Nucleus accumbens (tissue), 56 donors: ENCODE measurements at regions not wholly inside any gene's neighbourhood (a gene's known extent, or its start where the extent isn't known, plus 50 kb on each side); places are given as distances from the start of the nearest gene placed in this dataset.
"Not testable (repeated sequence)": the region's sequence is repeated elsewhere in the genome, so short reads cannot be mapped to it uniquely, and the experiment has no call there.

Experiments
- DNase-seq, 56 donors: peaks; one replicate each; lab custom pipeline; 2025; lab: John Stamatoyannopoulos, UW

DNA sequence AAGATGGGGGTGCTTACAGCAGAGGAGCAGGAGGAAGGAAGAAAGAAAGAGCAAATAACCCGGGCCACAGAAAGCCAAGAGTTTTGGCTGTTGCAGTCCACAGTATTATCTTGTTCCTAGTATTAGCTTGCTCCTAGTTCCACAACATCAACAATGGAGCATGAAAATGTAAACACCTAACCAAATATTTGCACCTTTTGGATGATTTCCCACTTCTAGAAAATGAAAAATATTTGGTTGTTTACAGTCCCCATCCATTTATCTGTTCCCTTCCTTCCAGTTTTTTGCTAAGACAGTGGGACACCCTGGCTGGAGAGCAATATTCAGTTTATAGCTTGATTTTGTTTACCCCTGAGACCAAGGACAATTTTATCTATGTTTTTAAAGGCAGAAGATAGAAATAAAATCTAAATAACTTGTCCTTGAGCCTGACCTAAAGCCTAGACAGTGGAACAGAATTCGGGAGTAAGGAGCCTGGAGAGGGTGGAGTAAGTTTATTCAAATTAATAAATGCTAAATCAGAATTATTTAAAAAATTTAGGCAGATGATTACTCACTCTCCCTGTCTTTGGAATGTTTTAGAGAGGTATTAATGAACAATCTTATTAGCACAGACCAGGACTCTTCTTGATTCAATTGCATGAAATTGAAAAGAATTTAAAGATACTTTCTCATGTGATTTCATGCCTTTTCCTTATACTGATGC, 51.6 kb downstream of the RESF1 start:
- no peak for DNase-seq

DNA sequence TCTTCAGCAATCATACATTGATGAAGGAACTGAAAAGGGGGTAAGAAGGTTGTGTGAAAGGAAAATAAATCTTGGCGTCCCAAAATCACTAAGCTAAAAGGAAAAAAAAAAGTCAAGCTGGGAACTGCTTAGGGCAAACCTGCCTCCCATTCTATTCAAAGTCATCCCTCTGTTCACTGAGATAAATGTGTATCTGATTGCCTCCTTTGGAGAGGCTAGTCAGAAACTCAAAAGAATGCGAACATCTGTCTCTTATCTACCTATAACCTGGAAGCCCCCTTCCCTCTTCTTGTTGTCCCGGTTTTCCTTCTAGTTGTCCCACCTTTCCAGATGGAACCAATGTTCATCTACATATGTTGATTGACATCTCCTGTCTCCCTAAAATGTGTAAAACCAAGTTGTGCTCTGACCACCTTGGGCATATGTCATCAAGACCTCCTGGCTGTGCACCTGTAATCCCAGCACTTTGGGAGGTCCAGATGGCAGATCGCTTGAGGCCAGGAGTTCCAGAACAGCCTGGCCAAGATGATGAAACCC, 53.1 kb downstream of the RESF1 start:
- DNase-seq: no peak

- no peak for DNase-seq
Observed at GRCh38 chr12:32015036-32015435, 55.8 kb downstream of the RESF1 start.

- DNase-seq: no peak
Observed at GRCh38 chr12:32016680-32017482, 57.7 kb downstream of the RESF1 start.

- no peak for DNase-seq
Observed at GRCh38 chr12:32021346-32021773, 62.1 kb downstream of the RESF1 start.

DNA sequence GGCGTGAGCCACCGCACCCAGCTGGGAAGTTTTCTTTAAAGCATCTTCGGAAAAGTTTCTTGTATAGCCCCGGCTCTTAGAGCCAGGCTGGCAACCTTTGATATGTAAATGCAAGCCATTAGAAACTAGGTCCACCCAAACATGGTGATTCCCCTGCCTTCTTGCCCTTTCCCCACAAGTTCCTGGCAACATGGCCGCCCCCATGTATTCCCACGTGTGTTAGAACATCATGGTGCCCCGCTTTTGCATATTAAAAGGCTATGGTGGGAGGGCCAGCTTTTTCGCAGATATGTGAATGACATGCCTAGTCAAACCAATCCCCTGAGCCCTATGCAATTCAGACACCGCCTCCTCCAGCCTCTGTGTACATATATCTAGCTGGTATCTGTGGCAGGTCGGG, 63.2 kb downstream of the RESF1 start:
- not testable (repeated sequence) for DNase-seq

- DNase-seq: not testable (repeated sequence)
Observed at GRCh38 chr12:32023861-32024260, 64.6 kb downstream of the RESF1 start.

DNA sequence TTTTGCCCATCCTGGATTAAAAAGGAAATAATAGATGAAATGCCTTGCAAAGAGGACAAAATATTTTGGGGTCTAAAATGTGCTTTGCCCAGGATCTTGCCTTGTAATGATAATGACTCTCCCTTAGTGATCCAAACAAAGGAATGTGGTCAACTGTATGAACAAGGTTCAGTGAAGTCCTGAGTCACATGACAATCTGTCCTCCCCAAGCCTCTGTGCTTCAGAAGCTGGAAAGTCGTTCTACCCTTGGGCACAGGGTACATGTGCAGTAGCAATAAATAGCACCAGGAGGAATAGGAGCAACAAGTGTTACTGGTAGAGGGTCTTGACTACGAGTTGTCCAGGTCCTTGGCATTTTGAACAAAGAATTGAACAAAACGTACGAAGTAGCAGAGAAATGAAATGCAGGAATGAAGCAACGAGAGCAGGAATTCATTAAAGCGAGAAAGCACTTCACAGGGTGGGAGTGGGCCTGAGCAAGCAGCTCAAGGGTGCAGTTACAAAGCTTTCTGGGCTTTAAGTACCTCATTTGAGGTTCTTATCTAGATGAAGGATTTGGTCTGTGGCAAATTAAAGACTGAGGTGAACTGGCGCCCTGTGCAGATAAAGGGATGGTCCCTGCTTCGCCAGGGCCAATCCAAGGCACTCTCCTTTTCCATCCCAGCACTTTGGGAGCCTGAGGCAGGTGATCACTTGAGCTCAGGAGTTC, 65.8 kb downstream of the RESF1 start:
- no peak for DNase-seq

DNA sequence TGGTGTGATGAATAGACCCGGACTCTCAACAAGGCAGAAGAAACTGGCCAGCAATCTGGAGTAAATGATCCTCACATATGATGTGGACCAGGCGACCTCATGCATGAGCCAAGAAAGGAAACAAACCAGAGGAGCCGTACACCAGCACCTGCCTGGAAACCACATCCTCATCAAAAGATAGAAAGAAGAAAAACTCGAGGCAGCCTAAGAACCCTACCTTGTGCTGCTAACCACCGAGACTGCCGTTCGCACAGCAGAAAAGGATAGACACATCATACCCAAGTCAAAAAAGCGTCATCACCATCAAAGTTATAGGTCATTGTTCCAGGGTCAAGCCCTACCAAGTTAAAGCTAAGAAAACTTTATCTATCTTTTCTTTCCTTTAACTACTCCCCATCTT, 66.7 kb downstream of the RESF1 start:
- DNase-seq: no peak

- DNase-seq: no peak
Observed at GRCh38 chr12:32027684-32028365, 68.6 kb downstream of the RESF1 start.

- DNase-seq: no peak
Observed at GRCh38 chr12:32030151-32030550, 70.9 kb downstream of the RESF1 start.

GRCh38 chr12:32030676-32031075, 71.5 kb downstream of the RESF1 start:
- no peak for DNase-seq

GRCh38 chr12:32031109-32031508, 71.9 kb downstream of the RESF1 start:
- no peak for DNase-seq

GRCh38 chr12:32032205-32032810, 73.1 kb downstream of the RESF1 start:
- no peak for DNase-seq

GRCh38 chr12:32033406-32033805, 73.2 kb upstream of the BICD1 start:
- no peak for DNase-seq

GRCh38 chr12:32034045-32034444, 72.6 kb upstream of the BICD1 start:
- DNase-seq: no peak

GRCh38 chr12:32036477-32037263, 70.0 kb upstream of the BICD1 start:
- DNase-seq: no peak

DNA sequence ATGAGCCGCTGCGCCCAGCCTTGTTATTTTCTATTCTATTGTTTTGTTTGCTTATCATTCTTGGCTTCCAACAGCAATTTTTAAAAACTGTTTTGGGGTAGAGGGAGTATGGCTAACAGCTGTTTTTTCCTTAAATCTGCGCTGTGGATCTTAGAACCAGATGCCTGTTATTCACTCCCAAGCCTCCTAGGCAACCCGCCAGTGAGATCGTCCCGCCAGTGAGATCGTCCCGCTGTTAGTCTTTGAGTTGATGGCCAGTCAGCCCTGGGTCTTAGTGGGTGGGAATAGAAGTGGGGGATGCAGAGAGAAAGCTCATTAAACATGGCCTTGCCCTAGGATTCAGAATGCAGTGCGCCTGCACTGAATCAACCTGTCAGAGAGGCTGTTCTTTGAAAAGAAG, 67.3 kb upstream of the BICD1 start:
- DNase-seq: no peak

- no peak for DNase-seq
Observed at GRCh38 chr12:32039917-32040575, 66.6 kb upstream of the BICD1 start.
